ENCODE measurements at regions not wholly inside any gene's neighbourhood (a gene's known extent, or its start where the extent isn't known, plus 50 kb on each side); places are given as distances from the start of the nearest gene placed in this dataset.
"Not testable (repeated sequence)": the region's sequence is repeated elsewhere in the genome, so short reads cannot be mapped to it uniquely, and the experiment has no call there.

DNA sequence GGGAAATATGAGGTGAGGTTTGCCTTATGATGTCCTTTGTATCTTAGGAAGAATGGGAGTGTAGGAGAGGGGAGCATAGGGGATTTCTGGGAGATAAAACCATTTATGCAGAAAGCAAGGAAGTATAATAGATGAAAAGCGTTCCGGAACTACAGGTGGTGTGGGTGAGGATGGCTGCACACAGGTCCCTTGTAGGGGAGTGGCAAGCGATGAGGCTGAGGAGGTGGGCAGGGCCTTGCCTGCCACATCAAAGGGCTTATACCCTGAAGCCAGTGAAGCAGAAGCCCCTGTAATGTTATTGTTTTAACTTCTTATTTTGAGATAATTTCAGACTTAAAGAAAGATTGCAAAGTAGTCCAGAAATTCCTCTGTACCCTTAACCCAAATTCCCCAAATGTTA lies 107.3 kb upstream of the IKBKE start:
- not testable (repeated sequence) for DNase-seq (ENCODE audit: low read depth in 2 of 2)

DNA sequence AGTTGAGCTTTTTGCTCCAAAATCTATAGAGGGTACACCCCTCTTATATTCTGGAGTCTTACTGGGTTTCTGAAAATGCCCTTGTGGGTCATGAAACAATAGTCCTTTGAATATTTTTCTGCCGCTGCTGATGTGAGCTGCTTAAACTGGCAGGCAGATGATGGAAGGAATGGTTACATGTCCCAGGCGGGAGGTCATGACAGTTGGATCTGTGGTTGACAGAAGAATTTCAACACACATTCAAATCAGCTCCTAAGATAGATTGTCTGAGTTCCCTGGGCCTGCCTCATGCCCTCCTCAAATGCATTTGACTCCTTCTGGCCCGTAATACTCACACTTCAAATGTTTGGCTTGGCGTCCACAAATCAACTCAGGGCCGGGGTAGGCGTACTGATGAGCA lies 105.0 kb upstream of the IKBKE start:
- DNase-seq (ENCODE audit: low read depth in 2 of 2): not testable (repeated sequence)

DNA sequence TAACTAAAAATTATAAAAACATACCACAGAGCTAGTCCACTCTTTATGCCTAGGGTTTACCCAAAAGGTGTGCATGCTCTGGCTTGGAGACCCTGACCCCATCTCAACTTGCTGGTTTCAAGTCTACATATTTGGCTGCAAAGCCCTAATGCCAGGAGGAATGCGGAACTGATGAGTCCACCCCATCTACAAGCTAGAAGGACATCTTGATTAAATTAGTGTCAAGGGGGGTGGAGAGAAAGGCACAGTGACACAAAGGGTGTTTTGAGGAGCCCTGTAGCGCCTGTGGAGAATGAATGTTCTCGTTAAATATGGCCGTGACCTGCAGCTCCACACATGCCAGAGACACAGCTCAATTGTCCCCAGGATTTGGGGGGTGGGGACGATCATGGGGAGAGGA lies 104.1 kb upstream of the IKBKE start:
- not testable (repeated sequence) for DNase-seq (ENCODE audit: low read depth in 2 of 2)

DNA sequence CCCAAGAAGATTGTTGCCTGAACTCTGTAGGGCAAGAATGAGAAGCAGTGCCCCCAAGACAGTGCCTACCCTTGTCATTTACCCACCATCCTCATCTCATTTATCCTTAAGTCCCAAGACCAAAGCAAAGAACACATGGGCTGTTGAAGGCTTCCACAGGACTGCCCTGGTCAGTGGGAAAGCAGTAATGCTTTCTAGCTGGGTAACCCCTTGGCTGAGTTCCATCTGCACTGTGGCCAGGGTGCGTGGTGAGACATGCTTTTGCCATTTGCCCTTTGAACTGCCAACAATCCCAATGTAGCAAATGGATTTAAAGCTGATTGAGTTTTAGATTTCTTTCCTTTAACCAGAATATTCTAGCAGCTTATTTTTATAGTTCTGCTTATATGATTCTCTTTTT lies 103.5 kb upstream of the IKBKE start:
- not testable (repeated sequence) for DNase-seq (ENCODE audit: low read depth in 2 of 2)

DNA sequence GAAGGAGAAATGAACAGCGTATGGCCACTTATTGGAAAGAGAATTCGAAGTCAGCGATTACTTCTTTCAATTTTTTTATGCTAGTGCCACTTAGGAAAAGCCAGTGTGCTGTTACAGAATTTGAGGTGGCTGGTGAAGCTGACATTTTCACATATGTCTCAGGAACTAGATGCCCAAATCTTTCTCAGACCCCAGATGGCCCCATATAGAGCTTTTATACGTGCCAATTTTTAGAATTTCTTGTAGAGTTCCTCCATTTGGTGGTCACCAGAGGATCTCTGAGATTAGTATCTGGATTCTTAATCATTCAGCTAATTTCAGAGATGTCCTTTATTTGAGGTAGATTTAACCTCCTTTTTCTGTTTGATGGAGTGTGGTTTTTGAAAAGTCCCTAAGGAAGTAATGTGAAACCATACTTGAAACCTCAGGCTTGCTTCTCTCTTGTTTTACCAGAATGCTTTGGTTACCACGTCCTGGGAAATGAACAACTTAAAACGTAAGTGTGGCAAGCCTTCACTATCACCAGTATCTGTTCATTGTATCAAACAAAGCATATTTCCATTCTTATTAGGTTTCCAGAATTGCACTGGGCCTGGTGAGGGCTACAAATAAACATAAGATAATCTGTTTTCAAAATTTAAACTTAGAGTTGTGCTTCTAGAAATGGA lies 102.2 kb upstream of the IKBKE start:
- DNase-seq (ENCODE audit: low read depth in 2 of 2): not testable (repeated sequence)

DNA sequence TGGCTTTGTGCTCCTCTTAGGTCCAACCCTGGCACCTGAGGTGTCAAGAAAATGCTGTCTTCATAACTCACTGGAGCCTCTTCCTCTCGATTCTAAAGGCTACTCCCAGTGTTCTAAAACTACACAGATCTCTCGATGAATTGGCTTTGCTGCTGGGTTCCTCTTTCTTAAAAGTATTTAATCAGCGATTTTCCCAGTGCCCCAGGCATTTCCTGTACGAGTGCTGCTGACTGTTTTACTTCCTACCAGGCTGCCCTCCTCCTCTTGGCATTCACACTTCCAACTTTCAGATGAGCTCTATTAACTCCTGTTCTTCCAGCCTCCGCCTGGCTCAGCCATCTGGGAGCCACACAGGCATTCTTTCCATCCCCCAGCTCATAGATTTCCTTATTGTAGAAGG lies 95.6 kb upstream of the IKBKE start:
- DNase-seq (ENCODE audit: low read depth in 2 of 2): not testable (repeated sequence)

DNA sequence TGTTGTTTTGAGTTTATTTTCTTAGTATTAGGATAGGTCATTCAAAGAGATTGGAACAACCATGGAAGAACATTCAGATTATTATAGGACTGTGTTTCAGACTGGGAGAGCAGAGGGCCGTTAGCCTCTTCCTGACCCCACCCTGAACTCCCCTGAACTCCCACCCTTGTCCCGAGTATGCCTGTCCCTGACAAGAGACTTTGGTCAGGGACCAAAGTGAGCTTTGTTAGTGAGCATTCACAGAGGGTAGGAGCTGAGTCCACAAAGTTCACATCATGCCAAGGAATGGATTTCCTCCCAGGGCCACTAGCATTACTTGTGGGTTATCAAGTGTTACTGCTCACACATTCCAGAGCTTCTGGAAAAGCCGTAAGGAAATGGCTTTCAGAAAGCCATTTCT lies 94.7 kb upstream of the IKBKE start:
- not testable (repeated sequence) for DNase-seq (ENCODE audit: low read depth in 2 of 2)

DNA sequence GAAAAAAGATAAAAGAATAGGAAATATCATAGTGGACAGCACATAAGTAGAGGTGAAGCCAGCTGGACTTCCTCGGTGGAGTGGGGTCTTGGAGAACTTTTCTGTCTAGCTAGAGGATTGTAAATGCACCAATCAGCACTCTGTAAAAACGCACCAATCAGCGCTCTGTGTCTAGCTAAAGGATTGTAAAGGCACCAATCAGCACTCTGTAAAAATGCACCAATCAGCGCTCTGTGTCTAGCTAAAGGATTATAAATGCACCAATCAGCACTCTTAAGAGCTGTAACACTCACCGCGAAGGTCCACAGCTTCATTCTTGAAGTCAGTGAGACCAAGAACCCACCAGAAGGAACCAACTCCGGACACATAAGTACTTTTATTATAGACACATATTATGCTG lies 91.8 kb upstream of the IKBKE start:
- DNase-seq (ENCODE audit: low read depth in 2 of 2): not testable (repeated sequence)

DNA sequence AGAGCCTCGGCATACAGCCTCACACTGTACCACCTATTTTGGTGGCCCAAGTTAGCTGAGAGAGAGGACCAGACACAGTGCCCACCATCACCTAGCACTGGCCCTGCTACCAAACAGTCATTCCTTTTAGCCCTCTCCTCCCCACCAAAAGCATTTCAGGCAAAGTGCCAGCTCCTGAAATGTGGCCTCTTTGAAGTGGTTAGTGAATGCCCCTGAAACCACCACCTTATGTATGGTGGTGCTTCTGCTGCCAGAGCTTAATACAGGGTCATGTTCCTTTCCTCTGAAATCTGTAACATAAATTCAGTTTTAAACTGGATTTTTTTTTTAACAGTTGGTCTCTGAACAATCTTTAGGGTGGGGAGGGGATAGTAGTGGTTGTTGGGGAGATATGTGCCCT lies 91.0 kb upstream of the IKBKE start:
- not testable (repeated sequence) for DNase-seq (ENCODE audit: low read depth in 2 of 2)

DNA sequence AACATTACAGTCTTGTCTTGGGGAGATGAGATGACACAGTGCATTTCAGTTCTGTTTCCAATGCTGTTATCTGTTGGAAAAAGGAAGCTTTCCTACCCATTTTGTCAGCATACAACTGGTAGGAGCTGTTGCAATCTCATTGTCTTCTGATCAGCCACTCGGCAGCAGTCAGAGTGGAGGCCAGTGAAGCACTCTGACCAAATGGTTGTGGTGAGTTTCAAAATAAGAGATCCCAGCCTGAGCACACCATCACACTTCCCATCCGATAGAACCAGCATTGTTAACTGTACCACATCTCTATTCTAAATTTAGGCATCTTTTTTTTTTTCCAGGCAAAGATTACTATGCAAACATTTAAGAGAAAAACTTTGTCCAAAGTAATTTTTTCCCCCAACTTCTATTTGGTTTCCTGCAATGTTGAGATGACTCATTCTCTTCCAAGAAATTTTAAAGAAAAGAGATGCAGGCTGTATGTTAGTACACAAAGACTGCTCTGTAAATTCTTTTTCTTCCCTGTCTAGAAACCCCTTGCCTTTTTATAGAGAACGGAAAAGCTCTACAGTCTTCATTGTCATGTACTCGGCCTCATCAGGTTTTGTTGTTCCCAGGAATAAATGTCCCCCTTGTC lies 90.0 kb upstream of the IKBKE start:
- DNase-seq (ENCODE audit: low read depth in 2 of 2): not testable (repeated sequence)

DNA sequence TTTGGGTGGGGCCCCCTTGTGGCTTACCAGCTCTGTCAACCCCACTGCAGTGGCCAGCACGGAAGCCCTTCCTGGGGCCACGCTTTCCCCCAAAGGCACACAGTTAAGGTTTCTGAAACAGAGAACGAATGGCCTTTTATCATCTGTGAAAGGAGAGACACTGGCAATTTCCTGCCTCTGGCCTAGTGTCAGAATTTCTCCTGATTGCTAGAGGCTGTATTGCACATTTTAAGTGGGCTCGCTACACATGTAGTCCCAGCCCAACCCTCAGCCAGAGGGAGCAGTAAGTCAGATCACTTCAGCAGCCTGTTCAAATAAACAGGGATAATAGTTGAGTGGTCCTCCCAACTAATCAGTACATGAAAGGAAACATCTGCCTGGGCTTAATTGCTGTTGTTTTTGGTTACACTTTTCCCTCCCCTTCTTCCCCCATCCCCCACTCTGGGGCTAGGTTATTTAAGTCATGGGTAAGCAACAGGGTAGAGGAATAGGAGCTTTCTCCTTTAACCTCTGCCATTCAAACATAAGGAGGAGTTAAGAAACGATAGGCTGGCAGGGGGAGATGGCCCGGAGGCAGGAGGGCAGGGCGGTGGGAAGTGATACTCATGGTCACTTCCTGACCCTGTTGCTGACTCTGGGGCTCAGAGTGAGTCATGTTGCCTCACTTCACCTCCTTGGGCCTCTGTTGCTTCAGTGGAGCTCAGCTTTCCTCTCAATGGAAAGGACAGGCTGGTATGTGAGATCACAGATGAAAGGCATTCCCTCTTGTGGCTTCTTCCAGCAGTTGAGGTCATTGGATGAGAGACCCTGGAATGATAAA lies 89.3 kb upstream of the IKBKE start:
- DNase-seq (ENCODE audit: low read depth in 2 of 2): not testable (repeated sequence)

DNA sequence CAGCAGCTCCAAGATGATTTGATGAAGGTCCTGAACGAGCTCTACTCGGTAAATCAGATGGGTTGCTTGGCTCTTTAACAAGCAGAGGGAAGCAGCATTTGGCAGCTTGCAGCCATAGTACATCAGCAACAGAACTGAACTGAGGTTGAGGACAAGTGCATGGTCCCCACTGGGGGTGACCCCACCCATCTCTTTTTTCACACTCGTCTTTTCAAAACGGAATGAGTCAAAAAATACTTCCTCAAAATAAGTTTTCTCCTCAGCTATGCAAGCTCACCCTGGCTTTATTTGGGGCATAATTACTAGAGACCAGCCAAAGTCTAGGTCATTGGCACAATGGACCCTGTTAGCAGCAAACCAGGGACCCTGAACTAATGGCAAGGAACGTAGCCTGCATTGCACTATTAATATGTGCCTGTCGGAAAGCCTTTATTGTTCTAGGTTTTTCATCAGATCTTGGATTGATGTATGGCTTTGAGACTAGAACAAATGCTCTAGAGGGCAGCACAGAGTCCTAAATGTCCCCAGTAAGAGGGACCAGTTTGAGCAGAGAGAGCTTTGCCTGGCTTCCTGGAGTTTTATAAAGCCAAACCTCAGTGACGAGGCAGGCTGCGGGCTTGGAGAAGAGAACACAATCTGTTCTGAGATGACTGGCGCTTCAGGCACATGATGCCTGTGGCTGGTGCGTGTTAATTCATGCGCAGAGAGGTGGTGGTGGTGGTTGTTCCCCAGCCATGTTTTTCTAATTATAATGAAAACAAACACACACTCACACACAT lies 86.1 kb upstream of the IKBKE start:
- DNase-seq (ENCODE audit: low read depth in 2 of 2): not testable (repeated sequence)

DNA sequence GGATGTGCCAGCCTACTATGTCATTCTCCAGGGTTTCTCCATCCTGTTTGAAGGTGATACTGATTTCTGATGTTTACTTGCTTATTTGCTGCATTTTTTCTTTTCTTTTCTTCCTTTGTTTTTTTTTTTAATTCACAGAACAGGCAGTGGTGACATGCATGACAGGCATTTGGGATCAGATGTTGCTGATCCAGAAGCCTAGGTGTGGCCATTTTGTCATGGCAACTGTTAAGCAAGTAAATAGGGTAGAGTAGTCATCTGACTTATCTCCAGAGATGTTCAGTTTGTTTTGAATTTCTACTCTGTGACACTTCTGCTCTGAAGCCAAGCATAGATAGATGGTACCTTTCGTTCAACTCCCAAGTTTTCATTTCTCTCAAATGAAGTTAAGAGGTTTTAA lies 85.4 kb upstream of the IKBKE start:
- not testable (repeated sequence) for DNase-seq (ENCODE audit: low read depth in 2 of 2)

DNA sequence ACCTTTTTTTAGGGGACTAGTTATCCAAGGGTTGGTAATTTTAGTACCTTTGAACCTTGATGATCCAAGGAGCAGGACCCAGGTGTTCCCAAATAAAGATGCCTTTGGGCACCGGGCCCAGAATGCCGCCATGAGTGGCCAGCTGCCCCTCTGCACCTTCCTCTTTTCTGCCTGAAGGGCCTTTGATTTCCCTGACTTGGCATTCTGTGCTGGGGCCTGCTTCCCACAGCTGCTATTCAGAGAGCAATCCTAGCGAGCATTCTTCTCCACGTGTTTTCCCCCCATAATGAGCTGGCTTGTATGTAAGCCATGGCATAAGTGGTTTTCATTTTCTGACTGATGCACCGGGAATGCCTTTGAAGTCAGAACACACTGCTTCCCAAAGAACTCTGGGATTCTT lies 82.6 kb upstream of the IKBKE start:
- not testable (repeated sequence) for DNase-seq (ENCODE audit: low read depth in 2 of 2)

DNA sequence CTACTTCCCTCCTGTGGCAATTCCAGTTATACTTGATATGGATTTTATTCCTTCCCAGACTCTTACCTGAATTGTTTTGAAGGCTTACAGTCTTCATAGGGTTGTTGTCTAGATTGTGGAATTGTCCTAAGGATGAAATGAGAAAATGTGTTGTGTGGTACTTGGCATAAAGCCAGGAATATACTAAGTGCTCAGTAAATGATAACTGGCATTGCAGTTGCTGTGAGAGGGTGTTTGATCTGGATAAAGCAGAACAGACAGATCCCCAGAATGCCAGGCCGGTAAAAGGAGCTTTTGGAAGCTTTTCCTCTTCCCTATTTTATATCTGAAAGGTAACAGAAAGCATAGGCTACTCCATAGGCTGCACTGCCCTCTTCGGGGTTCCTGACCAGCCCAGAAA lies 78.4 kb upstream of the IKBKE start:
- DNase-seq (ENCODE audit: low read depth in 2 of 2): not testable (repeated sequence)

DNA sequence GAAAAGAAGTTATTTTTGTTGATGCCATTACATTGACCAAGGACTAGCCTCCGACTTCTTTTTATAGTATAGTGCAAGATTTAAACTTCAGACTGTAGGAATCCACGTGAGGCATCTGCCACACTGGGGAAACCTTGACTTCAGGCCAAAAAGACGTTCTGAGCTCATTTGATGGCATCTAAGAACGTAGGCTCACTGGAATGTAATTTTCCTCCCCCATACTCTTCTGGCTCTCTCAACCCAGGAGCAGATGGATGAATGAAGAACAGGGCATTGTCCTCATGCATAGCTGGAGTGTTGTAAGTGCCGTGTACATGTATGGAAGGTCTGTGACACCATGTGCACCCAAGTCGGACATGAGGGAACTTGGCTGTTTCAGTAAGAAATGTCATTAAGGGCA lies 72.8 kb upstream of the IKBKE start:
- DNase-seq (ENCODE audit: low read depth in 2 of 2): not testable (repeated sequence)

DNA sequence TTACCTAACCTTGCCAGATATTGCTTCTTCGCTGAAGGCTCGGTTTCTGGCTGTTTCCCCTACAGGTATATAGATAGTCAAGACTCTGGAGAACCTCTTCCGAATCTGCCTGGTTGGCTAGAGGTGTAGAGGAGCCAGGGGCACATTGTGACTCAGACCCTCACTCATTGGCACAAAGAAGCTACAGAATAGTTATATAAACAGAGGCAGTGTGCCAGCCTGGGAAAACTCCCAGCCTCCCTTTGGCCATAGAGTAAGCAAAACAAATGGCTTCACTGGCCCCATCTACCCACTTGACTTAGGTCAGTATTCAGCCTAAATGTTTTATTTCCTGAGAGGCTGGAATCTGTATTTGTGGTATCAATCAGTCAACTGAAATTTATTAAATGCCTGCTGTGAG lies 72.0 kb upstream of the IKBKE start:
- DNase-seq (ENCODE audit: low read depth in 2 of 2): not testable (repeated sequence)

DNA sequence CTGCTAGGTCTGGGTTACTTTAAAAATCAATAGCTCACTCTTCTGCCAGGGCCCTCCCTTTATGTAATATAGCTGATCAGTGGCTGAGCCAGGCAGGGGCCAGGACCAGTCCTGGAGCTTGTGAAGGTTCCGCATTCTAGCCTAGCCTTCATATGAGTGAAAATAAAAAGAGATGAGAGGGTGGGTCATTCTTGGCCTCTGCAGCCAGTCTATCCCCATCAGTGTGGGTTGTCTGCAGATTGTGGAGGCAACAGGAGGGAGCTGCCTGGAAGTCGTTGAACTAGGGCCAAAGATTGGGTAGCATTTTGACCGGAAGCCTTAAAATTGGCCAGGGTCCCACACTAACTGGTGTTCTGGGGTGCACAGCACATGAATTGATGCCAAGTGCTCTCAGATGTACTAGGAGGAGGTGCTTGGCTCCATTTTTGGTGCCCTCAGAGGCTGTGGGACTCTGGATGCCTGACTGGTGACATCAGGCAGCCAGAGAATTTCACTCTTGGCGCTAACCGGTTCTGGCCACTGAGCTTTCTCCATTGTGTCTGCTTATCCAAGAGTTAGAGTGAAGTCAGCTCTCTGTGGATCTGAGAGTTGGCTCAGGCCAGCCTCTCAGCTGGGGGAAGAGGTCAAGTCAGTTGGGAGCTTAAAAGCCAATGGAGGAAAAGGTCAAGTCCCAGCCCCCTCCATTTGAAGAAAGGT lies 66.5 kb upstream of the IKBKE start:
- not testable (repeated sequence) for DNase-seq (ENCODE audit: low read depth in 2 of 2)

DNA sequence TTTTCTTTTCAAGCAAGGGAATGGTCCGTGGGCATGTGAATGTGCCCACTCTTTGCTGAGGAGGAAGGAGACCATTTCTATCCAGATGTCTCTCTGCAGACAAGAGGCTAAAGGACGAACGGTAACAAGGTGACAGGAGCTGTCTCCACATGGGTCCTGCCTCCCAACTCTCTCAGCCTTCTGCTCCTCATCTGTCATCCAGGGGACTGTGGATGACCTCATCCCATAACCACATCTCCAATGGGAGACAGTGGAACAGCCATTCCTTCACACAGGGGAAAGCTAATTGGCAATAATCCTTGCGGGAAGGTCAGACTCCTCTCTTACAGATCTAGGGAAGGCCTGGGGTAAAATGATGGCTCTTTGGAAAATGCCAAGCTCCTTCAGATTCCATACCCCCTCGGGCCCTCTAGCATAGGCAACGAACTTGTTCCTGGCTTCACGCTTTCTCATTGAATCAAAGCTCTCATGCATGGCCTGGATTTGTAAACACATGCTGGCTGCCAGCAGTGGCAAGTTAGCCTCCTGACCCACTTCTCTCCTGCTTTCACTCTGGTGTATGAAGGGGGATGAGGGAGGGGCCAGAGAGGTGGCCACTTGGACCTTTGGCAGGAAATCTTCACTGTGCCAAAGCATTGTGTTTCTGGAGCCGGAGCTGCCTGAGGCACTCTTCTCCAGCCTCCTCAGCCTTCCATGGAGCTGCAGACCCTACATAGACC lies 65.8 kb upstream of the IKBKE start:
- DNase-seq (ENCODE audit: low read depth in 2 of 2): not testable (repeated sequence)

DNA sequence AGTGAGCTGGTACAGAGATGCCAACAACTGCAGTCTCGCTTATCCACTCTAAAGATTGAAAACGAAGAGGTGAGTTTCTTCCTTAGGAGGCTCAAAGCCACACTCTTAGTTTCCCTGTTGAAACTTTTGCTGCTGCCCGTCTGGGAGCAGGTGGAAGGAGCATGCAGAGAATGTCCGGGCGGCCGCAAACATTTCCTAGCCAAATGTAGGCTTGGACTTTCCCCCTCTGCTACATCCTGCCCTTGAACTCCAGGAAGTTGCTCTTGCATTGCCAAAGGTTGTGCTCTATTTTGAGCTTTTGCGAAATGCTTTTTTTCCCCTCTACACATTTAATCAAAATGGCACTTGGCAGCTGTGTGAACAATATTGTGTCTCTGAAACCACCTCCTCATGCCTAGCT lies 65.0 kb upstream of the IKBKE start:
- DNase-seq (ENCODE audit: low read depth in 2 of 2): not testable (repeated sequence)

Measured in stimulated activated CD8-positive, alpha-beta memory T cell treated with anti-CD3 and anti-CD28 coated beads, Interleukin-2, amount 100 ng/mL, for 48 hours (primary cell).